Astrocyte (in vitro differentiated cells and primary cell): ENCODE measurements at regions not wholly inside any gene's neighbourhood (a gene's known extent, or its start where the extent isn't known, plus 50 kb on each side); places are given as distances from the start of the nearest gene placed in this dataset.

Experiments
- DNase-seq: peaks from one replicate; pipeline ENCODE4 v3.0.0-alpha.2; 2010; ENCODE audit warnings: low read depth
- FAIRE-seq: peaks from 2 replicates; lab custom pipeline; 2011; peaks lifted over from hg19 to GRCh38; lab: Jason Lieb, UNC
- H2AFZ ChIP-seq: 2 replicates; pipeline ENCODE4 v1.6.0; 2012; ENCODE audit warnings: low read depth, low read length, inconsistent platforms
- H3K27ac ChIP-seq: 2 replicates; pipeline ENCODE4 v1.5.1; 2011; ENCODE audit warnings: low read depth, low read length, inconsistent platforms
- H3K27me3 ChIP-seq: 2 replicates; pipeline ENCODE4 v1.6.0; 2011; ENCODE audit warnings: low read length, inconsistent platforms; ENCODE audit not compliant: insufficient read depth
- H3K36me3 ChIP-seq: 2 replicates; pipeline ENCODE4 v1.5.1; 2011; ENCODE audit warnings: low read length, inconsistent platforms; ENCODE audit not compliant: insufficient read depth
- H3K4me1 ChIP-seq: 2 replicates; pipeline ENCODE4 v1.5.1; 2011; ENCODE audit warnings: low read length, inconsistent platforms; ENCODE audit not compliant: insufficient read depth
- H3K4me2 ChIP-seq: 2 replicates; pipeline ENCODE4 v1.6.0; 2012; ENCODE audit warnings: low read length, inconsistent platforms
- H3K4me3 ChIP-seq: 2 replicates; pipeline ENCODE4 v1.5.1; 2011; ENCODE audit warnings: low read depth, mild to moderate bottlenecking, low read length, inconsistent platforms; ENCODE audit not compliant: insufficient read depth
- H3K79me2 ChIP-seq: 2 replicates; pipeline ENCODE4 v1.6.0; 2012; ENCODE audit warnings: mild to moderate bottlenecking, low read length, inconsistent platforms; ENCODE audit not compliant: insufficient read depth
- H3K9ac ChIP-seq: 2 replicates; pipeline ENCODE4 v1.6.0; 2012; ENCODE audit warnings: mild to moderate bottlenecking, low read length, inconsistent platforms
- H3K9me3 ChIP-seq: 2 replicates; pipeline ENCODE4 v1.5.1; 2012; ENCODE audit warnings: low read depth, mild to moderate bottlenecking, low read length, inconsistent platforms; ENCODE audit not compliant: insufficient read depth
- H4K20me1 ChIP-seq: 2 replicates; pipeline ENCODE4 v1.6.0; 2012; ENCODE audit warnings: low read length, inconsistent platforms; ENCODE audit not compliant: insufficient read depth
- H3K27ac Mint-ChIP-seq: one replicate; pipeline ENCODE4 v1.8.0; 2021; ENCODE audit warnings: mild to moderate bottlenecking, mixed read lengths; ENCODE audit not compliant: unreplicated experiment
- H3K27me3 Mint-ChIP-seq: one replicate; pipeline ENCODE4 v1.8.0; 2021; ENCODE audit warnings: low read depth, mixed read lengths; ENCODE audit not compliant: unreplicated experiment
- H3K36me3 Mint-ChIP-seq: one replicate; pipeline ENCODE4 v1.8.0; 2021; ENCODE audit warnings: low read depth, mixed read lengths; ENCODE audit not compliant: unreplicated experiment
- H3K4me1 Mint-ChIP-seq: one replicate; pipeline ENCODE4 v1.8.0; 2021; ENCODE audit warnings: low read depth, mixed read lengths; ENCODE audit not compliant: unreplicated experiment
- H3K4me3 Mint-ChIP-seq: one replicate; pipeline ENCODE4 v1.8.0; 2021; ENCODE audit warnings: mild to moderate bottlenecking, moderate library complexity, mixed read lengths; ENCODE audit not compliant: unreplicated experiment
- H3K9me3 Mint-ChIP-seq: one replicate; pipeline ENCODE4 v1.8.0; 2021; ENCODE audit warnings: mild to moderate bottlenecking, mixed read lengths; ENCODE audit not compliant: unreplicated experiment
- EZH2 ChIP-seq: IDR thresholded peaks from 2 replicates; pipeline ENCODE4 v1.6.1; 2012; ENCODE audit warnings: mild to moderate bottlenecking, low read length, inconsistent platforms; ENCODE audit not compliant: insufficient read depth
- TF ChIP-seq, protein P1 (sequence below): IDR thresholded peaks from 2 replicates; pipeline ENCODE4 v1.5.1; 2011; ENCODE audit warnings: low read depth, mild to moderate bottlenecking, inconsistent platforms, low read length, moderate library complexity; ENCODE audit not compliant: insufficient read depth

DNA sequence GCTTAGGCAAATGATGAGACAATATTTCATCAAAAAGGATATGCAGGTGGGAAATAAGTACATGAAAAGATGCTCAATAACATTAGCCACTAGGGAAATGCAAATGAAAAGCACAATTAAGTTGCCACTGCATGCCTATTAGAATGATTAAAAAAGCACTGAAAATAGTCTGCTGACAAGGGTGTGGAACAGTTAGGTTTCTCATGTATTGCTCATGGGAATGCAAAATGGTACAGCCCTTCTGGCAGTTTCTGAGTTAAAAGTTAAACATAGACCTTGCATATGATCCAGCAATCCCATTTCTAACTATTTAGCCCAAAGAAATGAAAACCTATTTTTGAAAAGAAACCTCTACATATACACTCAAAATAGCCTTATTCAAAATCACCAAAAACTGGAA lies 393.0 kb downstream of the BMP4 start:
- no peak overlapping the region for H3K4me2 ChIP-seq
- peaks cover 5% of the 10 kb centered on the region for H3K9me3 Mint-ChIP-seq
- no peaks in the 10 kb centered on the region for H3K79me2 ChIP-seq
- no peaks in the 10 kb centered on the region for H3K27me3 Mint-ChIP-seq
- H4K20me1 ChIP-seq: no peaks in the 10 kb centered on the region
- H3K27ac Mint-ChIP-seq: no peak overlapping the region
- peaks cover 4% of the 10 kb centered on the region for H3K9me3 ChIP-seq
- H3K9ac ChIP-seq: no peak overlapping the region
- no peak overlapping the region for H3K4me3 Mint-ChIP-seq
- no peaks in the 10 kb centered on the region for H3K4me1 Mint-ChIP-seq
- DNase-seq (no peak), FAIRE-seq (no peak)
- no peaks in the 10 kb centered on the region for H3K27me3 ChIP-seq
- no peak overlapping the region for H3K4me3 ChIP-seq
- TF ChIP-seq, protein P1, sequence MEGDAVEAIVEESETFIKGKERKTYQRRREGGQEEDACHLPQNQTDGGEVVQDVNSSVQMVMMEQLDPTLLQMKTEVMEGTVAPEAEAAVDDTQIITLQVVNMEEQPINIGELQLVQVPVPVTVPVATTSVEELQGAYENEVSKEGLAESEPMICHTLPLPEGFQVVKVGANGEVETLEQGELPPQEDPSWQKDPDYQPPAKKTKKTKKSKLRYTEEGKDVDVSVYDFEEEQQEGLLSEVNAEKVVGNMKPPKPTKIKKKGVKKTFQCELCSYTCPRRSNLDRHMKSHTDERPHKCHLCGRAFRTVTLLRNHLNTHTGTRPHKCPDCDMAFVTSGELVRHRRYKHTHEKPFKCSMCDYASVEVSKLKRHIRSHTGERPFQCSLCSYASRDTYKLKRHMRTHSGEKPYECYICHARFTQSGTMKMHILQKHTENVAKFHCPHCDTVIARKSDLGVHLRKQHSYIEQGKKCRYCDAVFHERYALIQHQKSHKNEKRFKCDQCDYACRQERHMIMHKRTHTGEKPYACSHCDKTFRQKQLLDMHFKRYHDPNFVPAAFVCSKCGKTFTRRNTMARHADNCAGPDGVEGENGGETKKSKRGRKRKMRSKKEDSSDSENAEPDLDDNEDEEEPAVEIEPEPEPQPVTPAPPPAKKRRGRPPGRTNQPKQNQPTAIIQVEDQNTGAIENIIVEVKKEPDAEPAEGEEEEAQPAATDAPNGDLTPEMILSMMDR: no peak
- no peak for TF ChIP-seq EZH2
- H3K36me3 Mint-ChIP-seq: no peaks in the 10 kb centered on the region
- H2AFZ ChIP-seq: no peak overlapping the region
- no peak overlapping the region for H3K27ac ChIP-seq
- H3K4me1 ChIP-seq: no peaks in the 10 kb centered on the region
- no peaks in the 10 kb centered on the region for H3K36me3 ChIP-seq

DNA sequence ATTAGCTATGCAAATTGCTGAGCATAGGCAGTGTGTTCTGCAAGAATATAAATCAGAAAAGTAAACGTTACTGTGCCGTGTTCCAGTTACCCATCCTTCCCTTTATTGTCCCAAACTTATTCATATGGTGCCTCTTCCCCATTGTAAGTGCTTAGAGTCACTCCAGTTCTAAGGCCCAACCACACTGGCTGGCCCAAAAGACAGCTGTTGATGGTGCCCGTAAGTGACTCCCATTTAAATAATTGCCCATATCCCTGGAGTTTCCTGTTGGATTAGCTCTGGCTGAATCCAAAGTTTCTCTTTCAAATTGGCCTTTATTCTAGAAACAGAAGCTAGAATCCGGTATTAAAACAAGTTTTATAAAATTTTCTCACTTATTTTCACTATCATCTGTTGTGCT lies 400.1 kb upstream of the DDHD1 start:
- H3K27me3 Mint-ChIP-seq: peaks cover 3% of the 10 kb centered on the region
- Histone ChIP-seq H3K9ac (no peak overlapping the region), H3K36me3 (no peaks in the 10 kb centered on the region), H3K4me1 (no peaks in the 10 kb centered on the region), H4K20me1 (no peaks in the 10 kb centered on the region), H3K79me2 (no peaks in the 10 kb centered on the region), H3K27ac (no peak overlapping the region), H3K4me2 (no peak overlapping the region), H3K27me3 (no peaks in the 10 kb centered on the region), H2AFZ (no peak overlapping the region), H3K4me3 (no peak overlapping the region), H3K9me3 (no peaks in the 10 kb centered on the region)
- TF ChIP-seq EZH2: no peak
- TF ChIP-seq, protein P1: no peak
- no peak overlapping the region for H3K4me3 Mint-ChIP-seq
- H3K36me3 Mint-ChIP-seq: no peaks in the 10 kb centered on the region
- FAIRE-seq: no peak
- peaks cover 4% of the 10 kb centered on the region for H3K4me1 Mint-ChIP-seq
- DNase-seq: no peak
- no peak overlapping the region for H3K27ac Mint-ChIP-seq
- no peaks in the 10 kb centered on the region for H3K9me3 Mint-ChIP-seq

DNA sequence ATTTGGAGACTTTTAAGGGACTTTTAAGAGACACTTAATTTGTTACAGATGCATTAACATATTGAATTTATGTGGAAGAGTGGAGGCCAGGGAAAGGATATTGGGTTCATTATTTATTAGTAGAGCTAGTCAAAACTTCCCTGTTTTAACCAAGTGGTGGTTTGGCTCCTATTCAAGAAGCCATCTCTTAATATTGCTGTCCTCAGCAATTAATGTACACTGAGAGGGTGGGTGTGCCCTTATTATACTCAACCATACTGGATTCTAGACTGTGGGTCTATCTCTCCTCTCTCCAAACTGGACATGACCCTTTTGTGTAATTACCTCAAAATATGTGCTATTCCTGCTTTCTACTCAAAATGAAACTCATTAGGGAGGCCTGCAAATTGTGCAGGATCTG lies 398.7 kb upstream of the DDHD1 start:
- H3K4me3 ChIP-seq: no peak overlapping the region
- no peak for DNase-seq
- H3K4me2 ChIP-seq: no peak overlapping the region
- no peaks in the 10 kb centered on the region for H3K4me1 ChIP-seq
- Mint-ChIP-seq H3K27ac (no peak overlapping the region), H3K27me3 (no peaks in the 10 kb centered on the region), H3K9me3 (no peaks in the 10 kb centered on the region), H3K4me1 (peaks cover 4% of the 10 kb centered on the region), H3K4me3 (no peak overlapping the region), H3K36me3 (no peaks in the 10 kb centered on the region)
- H3K27ac ChIP-seq: no peak overlapping the region
- no peak for TF ChIP-seq EZH2
- TF ChIP-seq, protein P1: no peak
- no peaks in the 10 kb centered on the region for H3K9me3 ChIP-seq
- no peaks in the 10 kb centered on the region for H3K27me3 ChIP-seq
- H3K9ac ChIP-seq: no peak overlapping the region
- H4K20me1 ChIP-seq: no peaks in the 10 kb centered on the region
- FAIRE-seq: no peak
- no peak overlapping the region for H2AFZ ChIP-seq
- H3K36me3 ChIP-seq: no peaks in the 10 kb centered on the region
- H3K79me2 ChIP-seq: no peaks in the 10 kb centered on the region
